Brain microvascular endothelial cell (primary cell): ENCODE measurements at regions not wholly inside any gene's neighbourhood (a gene's known extent, or its start where the extent isn't known, plus 50 kb on each side); places are given as distances from the start of the nearest gene placed in this dataset.

Experiments
- DNase-seq: peaks from one replicate; pipeline ENCODE4 v3.0.0-alpha.2; 2020
- H3K27ac ChIP-seq: fragments of 250-450 bp; sonication (Bioruptor Pico); 2 replicates; pipeline ENCODE4 v1.5.1; 2020; ENCODE audit warnings: mild to moderate bottlenecking, moderate library complexity
- H3K27me3 ChIP-seq: fragments of 250-450 bp; sonication (Bioruptor Pico); replicated peaks from 2 replicates; pipeline ENCODE4 v1.5.1; 2020; ENCODE audit warnings: mild to moderate bottlenecking
- H3K36me3 ChIP-seq: fragments of 250-450 bp; sonication (Bioruptor Pico); replicated peaks from 2 replicates; pipeline ENCODE4 v1.5.1; 2020; ENCODE audit warnings: mild to moderate bottlenecking
- H3K4me3 ChIP-seq: 2 replicates; pipeline ENCODE4 v1.5.1; 2011; ENCODE audit warnings: low read depth, mild to moderate bottlenecking, control low read depth, low read length, moderate library complexity
- in situ Hi-C: cut with HindIII; loops from 2 replicates; pipeline ENCODE4 v1.10.0; 2017; ENCODE audit warnings: low sequenced_read_pairs, low pct_ligation_motif_present
- TF ChIP-seq, protein P1 (sequence below): IDR thresholded peaks from 2 replicates; pipeline ENCODE4 v1.5.1; 2011; ENCODE audit warnings: low read depth, mild to moderate bottlenecking, moderate library complexity, low read length, control low read depth, inconsistent platforms; ENCODE audit errors: missing control alignments

DNA sequence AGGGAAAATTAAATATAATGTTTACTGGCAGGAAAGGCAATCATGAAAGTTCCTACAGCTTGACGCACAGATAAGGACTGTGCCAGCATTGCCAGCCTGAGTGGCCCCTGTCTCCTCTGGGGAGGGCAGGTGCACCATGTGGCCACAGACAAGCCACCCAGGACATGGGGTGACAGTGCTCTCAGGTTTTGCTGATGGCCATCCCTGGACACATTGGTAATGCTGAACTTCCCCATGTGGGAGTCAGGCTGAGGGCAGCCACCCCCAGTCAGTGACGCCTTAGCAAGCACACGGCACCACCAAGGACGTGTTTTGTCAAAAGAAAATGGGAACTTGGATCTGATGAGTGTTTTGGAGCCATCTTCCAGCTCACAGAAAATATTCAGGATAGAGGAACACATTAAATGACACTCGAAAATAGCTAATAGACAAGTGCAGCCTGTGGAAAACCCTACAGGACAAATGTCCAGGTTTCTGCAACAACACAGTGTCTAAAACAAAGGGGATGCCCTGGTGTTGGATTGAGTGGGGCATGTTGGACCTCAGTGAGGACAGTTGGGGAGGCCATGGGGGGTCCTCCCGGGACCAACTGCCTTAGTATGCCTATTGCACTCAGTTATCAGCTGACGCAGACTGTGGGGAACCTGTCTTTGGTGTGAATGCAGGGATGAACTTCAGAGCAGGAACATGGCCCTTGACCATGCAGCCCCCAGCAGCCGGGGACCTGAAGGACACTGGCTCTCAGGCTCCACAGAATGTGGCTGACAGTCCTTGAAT lies 1450.5 kb downstream of the BRD1 start:
- in situ Hi-C loops = no loop called here
- Histone ChIP-seq H3K4me3 (no peak overlapping the region), H3K27me3 (no peaks in the 10 kb centered on the region), H3K27ac (no peak overlapping the region), H3K36me3 (no peaks in the 10 kb centered on the region)
- TF ChIP-seq, protein P1, sequence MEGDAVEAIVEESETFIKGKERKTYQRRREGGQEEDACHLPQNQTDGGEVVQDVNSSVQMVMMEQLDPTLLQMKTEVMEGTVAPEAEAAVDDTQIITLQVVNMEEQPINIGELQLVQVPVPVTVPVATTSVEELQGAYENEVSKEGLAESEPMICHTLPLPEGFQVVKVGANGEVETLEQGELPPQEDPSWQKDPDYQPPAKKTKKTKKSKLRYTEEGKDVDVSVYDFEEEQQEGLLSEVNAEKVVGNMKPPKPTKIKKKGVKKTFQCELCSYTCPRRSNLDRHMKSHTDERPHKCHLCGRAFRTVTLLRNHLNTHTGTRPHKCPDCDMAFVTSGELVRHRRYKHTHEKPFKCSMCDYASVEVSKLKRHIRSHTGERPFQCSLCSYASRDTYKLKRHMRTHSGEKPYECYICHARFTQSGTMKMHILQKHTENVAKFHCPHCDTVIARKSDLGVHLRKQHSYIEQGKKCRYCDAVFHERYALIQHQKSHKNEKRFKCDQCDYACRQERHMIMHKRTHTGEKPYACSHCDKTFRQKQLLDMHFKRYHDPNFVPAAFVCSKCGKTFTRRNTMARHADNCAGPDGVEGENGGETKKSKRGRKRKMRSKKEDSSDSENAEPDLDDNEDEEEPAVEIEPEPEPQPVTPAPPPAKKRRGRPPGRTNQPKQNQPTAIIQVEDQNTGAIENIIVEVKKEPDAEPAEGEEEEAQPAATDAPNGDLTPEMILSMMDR = no peak
- no peak for DNase-seq

DNA sequence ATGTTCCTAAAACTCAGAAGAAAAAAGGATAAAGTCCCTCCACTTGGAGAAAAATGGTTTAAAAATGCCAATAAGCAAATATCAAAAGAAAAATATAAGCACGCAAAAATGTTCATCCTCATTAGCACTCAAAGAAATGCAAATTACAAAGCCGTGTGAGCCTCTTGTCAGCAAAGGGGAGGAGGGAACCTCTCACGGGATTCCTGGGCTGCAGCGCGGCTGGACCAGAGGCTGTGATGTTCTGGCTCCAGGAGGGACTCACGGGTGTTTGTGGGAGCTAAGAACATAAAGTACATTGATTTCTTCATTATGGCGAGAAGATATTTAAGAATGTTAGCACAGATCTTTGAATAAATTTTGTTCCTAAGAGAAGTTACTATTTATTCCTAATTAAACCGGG lies 1451.2 kb downstream of the BRD1 start:
- Histone ChIP-seq H3K27me3 (no peaks in the 10 kb centered on the region), H3K4me3 (no peak overlapping the region), H3K27ac (no peak overlapping the region), H3K36me3 (no peaks in the 10 kb centered on the region)
- DNase-seq = no peak
- TF ChIP-seq, protein P1 = no peak
- in situ Hi-C loops = no loop called here

DNA sequence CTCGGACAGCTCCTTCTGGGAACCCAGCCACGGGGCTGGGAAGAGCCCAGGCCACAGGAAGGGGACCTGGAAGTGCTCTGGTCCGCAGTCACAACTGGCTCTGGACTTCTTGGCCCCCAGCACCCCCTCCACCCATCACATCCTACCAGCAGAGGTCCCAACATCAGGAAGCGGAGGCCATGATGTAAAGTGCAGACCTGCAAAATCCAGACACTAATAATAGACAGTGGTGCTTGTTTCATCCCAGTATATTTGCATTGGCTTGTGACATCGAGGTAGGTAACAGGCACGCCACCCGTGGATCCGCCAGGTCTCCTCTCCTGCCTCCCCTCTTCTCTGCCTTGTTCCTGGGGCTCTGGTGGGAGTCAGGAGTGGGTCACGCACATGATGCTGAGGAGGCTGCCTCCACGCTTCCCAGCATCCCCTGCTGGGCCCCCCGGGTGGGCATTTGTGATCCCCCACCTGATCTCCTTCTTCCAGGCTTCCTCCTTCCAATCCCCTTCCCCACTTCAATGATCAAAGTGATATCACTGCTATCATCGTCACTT lies 1454.0 kb downstream of the BRD1 start:
- no peaks in the 10 kb centered on the region for H3K27me3 ChIP-seq
- H3K4me3 ChIP-seq = no peak overlapping the region
- in situ Hi-C loops = no loop called here
- no peak overlapping the region for H3K27ac ChIP-seq
- no peaks in the 10 kb centered on the region for H3K36me3 ChIP-seq
- no peak for DNase-seq
- TF ChIP-seq, protein P1 = no peak

DNA sequence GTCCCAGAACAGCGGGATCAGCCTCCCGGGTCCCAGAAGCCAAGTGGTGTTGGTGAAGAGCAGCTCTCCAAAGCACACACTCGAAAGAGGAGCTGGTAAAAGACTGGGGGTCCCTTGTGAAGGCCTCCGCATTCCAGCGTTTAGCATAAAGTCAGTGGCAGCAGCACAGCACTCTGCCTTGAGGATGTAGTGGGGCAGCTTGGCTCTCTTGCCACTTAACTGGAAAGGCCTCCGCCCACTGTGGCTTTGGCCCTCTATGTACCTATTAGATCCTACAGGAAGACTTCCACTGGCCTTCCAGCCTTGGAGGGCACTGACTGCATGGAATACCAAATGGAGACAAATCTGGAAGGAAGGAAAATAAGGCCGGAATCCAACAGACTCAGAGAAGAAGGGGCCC lies 1455.3 kb downstream of the BRD1 start:
- H3K4me3 ChIP-seq = no peak overlapping the region
- no peaks in the 10 kb centered on the region for H3K27me3 ChIP-seq
- TF ChIP-seq, protein P1 = no peak
- no peaks in the 10 kb centered on the region for H3K36me3 ChIP-seq
- no peak for DNase-seq
- in situ Hi-C loops = no loop called here
- no peak overlapping the region for H3K27ac ChIP-seq

DNA sequence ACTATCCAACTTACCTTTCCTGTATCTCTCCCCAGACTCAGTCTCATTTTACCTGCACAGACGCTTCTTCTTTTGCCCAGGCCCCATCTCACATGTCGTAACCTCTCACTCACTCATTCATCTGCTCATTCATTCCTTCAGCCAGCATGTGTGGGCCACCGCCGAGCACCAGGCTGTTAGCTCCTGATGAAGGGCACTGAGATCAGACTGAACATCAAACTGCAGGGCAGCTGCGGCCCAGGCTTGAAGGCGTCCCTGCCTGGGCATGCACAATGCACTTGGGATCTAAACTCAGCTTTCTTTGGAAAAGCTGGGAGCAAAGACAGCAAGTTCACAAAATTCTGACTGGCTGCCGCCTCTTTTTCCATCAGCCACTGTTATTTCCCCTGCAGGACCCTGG lies 1456.3 kb downstream of the BRD1 start:
- Histone ChIP-seq H3K27ac (no peak overlapping the region), H3K4me3 (no peak overlapping the region), H3K27me3 (no peaks in the 10 kb centered on the region), H3K36me3 (no peaks in the 10 kb centered on the region)
- in situ Hi-C loops = no loop called here
- TF ChIP-seq, protein P1 = no peak
- DNase-seq = no peak
